ENCODE measurements at regions not wholly inside any gene's neighbourhood (a gene's known extent, or its start where the extent isn't known, plus 50 kb on each side); places are given as distances from the start of the nearest gene placed in this dataset.

DNA sequence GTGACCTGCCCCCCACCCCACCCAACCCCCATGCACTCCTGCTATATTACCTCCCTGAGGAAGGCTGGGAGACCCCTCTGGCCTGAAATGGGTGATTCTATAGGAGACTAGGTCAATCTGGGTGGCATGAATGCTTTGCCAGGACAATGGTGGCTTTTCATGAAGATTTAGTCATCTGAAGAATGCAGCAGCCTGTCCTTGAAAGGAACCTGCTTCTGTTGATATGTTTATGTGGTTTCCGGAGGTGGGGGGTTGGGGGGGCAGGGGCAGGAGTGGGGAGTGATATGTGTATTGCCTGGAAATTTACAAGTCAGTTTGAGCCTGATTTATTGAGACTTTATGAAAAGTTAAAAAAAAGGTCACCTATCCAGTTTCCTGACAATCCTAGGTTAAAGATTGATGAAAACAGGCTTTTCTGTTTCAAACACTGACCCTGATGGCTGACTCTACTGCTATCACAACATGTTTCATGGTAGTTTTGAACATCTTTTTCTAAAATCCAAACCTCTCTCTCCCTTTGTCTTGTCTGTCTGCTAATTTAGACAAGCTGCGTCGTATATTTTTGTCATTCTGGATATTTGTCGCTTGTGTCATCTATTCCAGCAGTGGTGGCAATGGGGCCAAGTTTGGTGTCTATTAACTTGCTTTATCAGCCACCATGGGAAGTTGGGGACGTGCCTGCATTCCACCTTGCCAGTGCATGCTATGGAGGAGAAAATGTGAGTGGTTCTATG, 153.7 kb upstream of the EGFLAM start:
- TF ChIP-seq, protein P1, sequence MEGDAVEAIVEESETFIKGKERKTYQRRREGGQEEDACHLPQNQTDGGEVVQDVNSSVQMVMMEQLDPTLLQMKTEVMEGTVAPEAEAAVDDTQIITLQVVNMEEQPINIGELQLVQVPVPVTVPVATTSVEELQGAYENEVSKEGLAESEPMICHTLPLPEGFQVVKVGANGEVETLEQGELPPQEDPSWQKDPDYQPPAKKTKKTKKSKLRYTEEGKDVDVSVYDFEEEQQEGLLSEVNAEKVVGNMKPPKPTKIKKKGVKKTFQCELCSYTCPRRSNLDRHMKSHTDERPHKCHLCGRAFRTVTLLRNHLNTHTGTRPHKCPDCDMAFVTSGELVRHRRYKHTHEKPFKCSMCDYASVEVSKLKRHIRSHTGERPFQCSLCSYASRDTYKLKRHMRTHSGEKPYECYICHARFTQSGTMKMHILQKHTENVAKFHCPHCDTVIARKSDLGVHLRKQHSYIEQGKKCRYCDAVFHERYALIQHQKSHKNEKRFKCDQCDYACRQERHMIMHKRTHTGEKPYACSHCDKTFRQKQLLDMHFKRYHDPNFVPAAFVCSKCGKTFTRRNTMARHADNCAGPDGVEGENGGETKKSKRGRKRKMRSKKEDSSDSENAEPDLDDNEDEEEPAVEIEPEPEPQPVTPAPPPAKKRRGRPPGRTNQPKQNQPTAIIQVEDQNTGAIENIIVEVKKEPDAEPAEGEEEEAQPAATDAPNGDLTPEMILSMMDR (conservative IDR thresholded peaks at IDR 0.05), result no peak
- no peak for TF ChIP-seq EZH2 (IDR thresholded peaks at IDR 0.05; ENCODE audit: low read depth)

All from PC-9 (cell line).